ENCODE measurements at regions not wholly inside any gene's neighbourhood (a gene's known extent, or its start where the extent isn't known, plus 50 kb on each side); places are given as distances from the start of the nearest gene placed in this dataset.

DNA sequence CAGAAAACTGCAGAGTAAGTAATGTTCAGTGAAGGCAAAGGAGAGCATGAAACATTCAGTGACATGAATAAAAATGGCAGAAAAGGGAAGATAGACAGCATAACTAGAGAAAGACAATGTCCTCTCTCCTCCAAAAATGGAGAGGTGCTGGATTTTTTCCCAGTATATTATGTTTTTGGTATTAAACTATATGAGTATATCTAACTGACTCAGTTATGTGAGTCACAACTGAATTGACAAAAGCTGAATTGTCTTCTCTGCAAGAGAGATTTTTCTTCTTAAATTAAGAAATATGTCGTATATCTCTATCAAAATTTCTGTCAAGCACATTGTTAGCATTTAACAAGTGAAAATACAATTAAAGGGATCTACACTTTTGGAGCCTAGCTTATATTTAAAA lies 375.1 kb downstream of the CHSY3 start:
- TF ChIP-seq CTCF (IDR thresholded peaks at IDR 0.05) (no peak), POLR2A (IDR thresholded peaks at IDR 0.05) (no peak)
